Lower leg skin (tissue), 3 donors: ENCODE measurements at regions not wholly inside any gene's neighbourhood (a gene's known extent, or its start where the extent isn't known, plus 50 kb on each side); places are given as distances from the start of the nearest gene placed in this dataset.

Experiments used
- POLR2A ChIP-seq, 2 donors: fragments of 450-650 bp; IDR thresholded peaks; one replicate each; pipeline ENCODE4 v1.6.1; 2016 to 2017; ENCODE audit warnings: antibody characterized with exemption in 2 of 2, mild to moderate bottlenecking in 1 of 2, moderate library complexity in 1 of 2
- TF ChIP-seq, protein P1 (sequence below), 3 donors: fragments of 450-650 bp; IDR thresholded peaks; one replicate each; pipeline ENCODE4 v1.5.1; 2016; ENCODE audit warnings: antibody characterized with exemption in 3 of 3, mild to moderate bottlenecking in 3 of 3, moderate library complexity in 2 of 3

DNA sequence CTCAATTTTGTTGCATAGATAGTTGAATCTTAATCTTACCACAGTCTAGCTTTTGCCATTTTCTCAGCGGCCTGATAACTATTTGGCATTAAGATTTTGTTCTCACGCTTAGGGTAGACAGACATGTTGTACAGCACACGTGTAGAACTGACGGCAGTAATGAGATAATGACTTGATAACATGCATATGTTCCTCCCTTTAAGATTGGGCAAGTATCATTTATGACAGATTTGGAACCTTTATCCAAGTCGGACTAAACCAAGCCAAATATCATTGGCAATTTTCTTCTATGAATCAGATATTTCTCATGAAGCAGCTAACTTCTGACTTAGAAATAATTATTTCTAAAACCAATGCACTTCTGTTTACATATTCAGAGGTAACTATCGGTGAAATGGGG is 205.5 kb downstream of the NDFIP2 start:
- TF ChIP-seq POLR2A (IDR thresholded peaks at IDR 0.05): no peak
- TF ChIP-seq, protein P1, sequence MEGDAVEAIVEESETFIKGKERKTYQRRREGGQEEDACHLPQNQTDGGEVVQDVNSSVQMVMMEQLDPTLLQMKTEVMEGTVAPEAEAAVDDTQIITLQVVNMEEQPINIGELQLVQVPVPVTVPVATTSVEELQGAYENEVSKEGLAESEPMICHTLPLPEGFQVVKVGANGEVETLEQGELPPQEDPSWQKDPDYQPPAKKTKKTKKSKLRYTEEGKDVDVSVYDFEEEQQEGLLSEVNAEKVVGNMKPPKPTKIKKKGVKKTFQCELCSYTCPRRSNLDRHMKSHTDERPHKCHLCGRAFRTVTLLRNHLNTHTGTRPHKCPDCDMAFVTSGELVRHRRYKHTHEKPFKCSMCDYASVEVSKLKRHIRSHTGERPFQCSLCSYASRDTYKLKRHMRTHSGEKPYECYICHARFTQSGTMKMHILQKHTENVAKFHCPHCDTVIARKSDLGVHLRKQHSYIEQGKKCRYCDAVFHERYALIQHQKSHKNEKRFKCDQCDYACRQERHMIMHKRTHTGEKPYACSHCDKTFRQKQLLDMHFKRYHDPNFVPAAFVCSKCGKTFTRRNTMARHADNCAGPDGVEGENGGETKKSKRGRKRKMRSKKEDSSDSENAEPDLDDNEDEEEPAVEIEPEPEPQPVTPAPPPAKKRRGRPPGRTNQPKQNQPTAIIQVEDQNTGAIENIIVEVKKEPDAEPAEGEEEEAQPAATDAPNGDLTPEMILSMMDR (IDR thresholded peaks at IDR 0.05): no peak
